ENCODE measurements at regions not wholly inside any gene's neighbourhood (a gene's known extent, or its start where the extent isn't known, plus 50 kb on each side); places are given as distances from the start of the nearest gene placed in this dataset.

GRCh38 chr12:46944771-46945170 lies 119.0 kb upstream of the SLC38A4 start:
- intact Hi-C loops (cut with DNase I) = loop anchor here in 2 of 10 donors (5.0 kb wide), 1 partner anchor 38 kb away; no protein-coding TSS in a partner anchor
- no peak for ATAC-seq

DNA sequence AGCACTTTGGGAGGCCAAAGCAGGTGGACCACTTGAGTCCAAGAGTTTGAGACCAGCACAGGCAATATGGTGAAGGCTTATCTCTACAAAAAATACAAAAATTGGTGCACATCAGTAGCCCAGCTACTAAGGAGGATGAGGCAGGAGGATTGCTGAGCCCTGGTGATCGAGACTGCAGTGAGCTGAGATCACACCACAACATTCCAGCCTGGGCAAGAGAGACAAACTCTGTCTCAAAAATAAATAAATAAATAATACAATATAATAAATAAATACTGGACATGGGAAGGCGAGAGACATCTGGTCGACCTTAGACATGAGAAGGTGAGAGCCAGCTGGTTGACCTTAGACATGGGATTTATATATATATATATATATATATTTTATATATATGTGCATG lies 119.8 kb upstream of the SLC38A4 start:
- Histone ChIP-seq H3K36me3 (no peaks in the 10 kb centered on the region), H3K4me1 (no peaks in the 10 kb centered on the region), H3K4me3 (no peak overlapping the region), H3K27me3 (no peaks in the 10 kb centered on the region), H3K27ac (no peak overlapping the region), H3K9me3 (no peaks in the 10 kb centered on the region)
- no peak for ATAC-seq
- 86 to 93% (median 91%) methylated on average over 3 of the region's 3 CpGs for WGBS, 4 donors
- TF ChIP-seq POLR2A (IDR thresholded peaks at IDR 0.05) = no peak
- TF ChIP-seq, protein P1, sequence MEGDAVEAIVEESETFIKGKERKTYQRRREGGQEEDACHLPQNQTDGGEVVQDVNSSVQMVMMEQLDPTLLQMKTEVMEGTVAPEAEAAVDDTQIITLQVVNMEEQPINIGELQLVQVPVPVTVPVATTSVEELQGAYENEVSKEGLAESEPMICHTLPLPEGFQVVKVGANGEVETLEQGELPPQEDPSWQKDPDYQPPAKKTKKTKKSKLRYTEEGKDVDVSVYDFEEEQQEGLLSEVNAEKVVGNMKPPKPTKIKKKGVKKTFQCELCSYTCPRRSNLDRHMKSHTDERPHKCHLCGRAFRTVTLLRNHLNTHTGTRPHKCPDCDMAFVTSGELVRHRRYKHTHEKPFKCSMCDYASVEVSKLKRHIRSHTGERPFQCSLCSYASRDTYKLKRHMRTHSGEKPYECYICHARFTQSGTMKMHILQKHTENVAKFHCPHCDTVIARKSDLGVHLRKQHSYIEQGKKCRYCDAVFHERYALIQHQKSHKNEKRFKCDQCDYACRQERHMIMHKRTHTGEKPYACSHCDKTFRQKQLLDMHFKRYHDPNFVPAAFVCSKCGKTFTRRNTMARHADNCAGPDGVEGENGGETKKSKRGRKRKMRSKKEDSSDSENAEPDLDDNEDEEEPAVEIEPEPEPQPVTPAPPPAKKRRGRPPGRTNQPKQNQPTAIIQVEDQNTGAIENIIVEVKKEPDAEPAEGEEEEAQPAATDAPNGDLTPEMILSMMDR (IDR thresholded peaks at IDR 0.05) = no peak
- DNase-seq = no peak
- intact Hi-C loops (cut with DNase I) = loop anchor here in 1 of 10 donors (5.0 kb wide), 1 partner anchor 37 kb away; no protein-coding TSS in a partner anchor

More at GRCh38 chr12:46944771-46945170, 119.0 kb upstream of the SLC38A4 start:
- DNase-seq = no peak
- Histone ChIP-seq H3K36me3 (no peaks in the 10 kb centered on the region), H3K9me3 (no peaks in the 10 kb centered on the region), H3K4me1 (no peaks in the 10 kb centered on the region), H3K4me3 (no peak overlapping the region), H3K27ac (no peak overlapping the region), H3K27me3 (no peaks in the 10 kb centered on the region)
- no peak for TF ChIP-seq POLR2A (IDR thresholded peaks at IDR 0.05)
- TF ChIP-seq, protein P1 (IDR thresholded peaks at IDR 0.05) = no peak
- WGBS, 4 donors = 94 to 96% (median 95%) methylated on average over 5 of the region's 5 CpGs

- intact Hi-C loops (cut with DNase I) = loop anchor here in 1 of 10 donors (5.0 kb wide), 1 partner anchor 36 kb away; no protein-coding TSS in a partner anchor
- no peaks in the 10 kb centered on the region for H3K4me1 ChIP-seq
- H3K4me3 ChIP-seq = no peak overlapping the region
- DNase-seq = no peak
- H3K27me3 ChIP-seq = no peaks in the 10 kb centered on the region
- TF ChIP-seq, protein P1 (IDR thresholded peaks at IDR 0.05) = no peak
- no peak for TF ChIP-seq POLR2A (IDR thresholded peaks at IDR 0.05)
- ATAC-seq = no peak
- no peak overlapping the region for H3K27ac ChIP-seq
- 91 to 99% (median 97%) methylated on average over 2 of the region's 2 CpGs for WGBS, 4 donors
- H3K36me3 ChIP-seq = no peaks in the 10 kb centered on the region
- H3K9me3 ChIP-seq = no peaks in the 10 kb centered on the region
Measured at GRCh38 chr12:46946137-46946536, 120.3 kb upstream of the SLC38A4 start.

GRCh38 chr12:46948936-46949545 lies 123.2 kb upstream of the SLC38A4 start:
- DNase-seq (no peak), ATAC-seq (no peak)
- 85 to 92% (median 91%) methylated on average over 1 of the region's 1 CpG for WGBS, 4 donors
- TF ChIP-seq POLR2A (IDR thresholded peaks at IDR 0.05) = no peak
- TF ChIP-seq, protein P1 (IDR thresholded peaks at IDR 0.05) = no peak
- H3K9me3 ChIP-seq = no peaks in the 10 kb centered on the region
- H3K4me1 ChIP-seq = no peaks in the 10 kb centered on the region
- H3K36me3 ChIP-seq = no peaks in the 10 kb centered on the region
- no peak overlapping the region for H3K4me3 ChIP-seq
- no peak overlapping the region for H3K27ac ChIP-seq
- intact Hi-C loops (cut with DNase I) = loop anchor here in 1 of 10 donors (5.0 kb wide), 1 partner anchor 33 kb away; no protein-coding TSS in a partner anchor
- H3K27me3 ChIP-seq = no peaks in the 10 kb centered on the region

Measured in heart left ventricle (tissue), 16 donors.